ENCODE measurements at regions not wholly inside any gene's neighbourhood (a gene's known extent, or its start where the extent isn't known, plus 50 kb on each side); places are given as distances from the start of the nearest gene placed in this dataset.

GRCh38 chrX:43003939-43004338 lies 226.0 kb upstream of the PPP1R2C start:
- no peak for TF ChIP-seq CTCF (IDR thresholded peaks at IDR 0.05; ENCODE audit: control insufficient read depth, extremely low read depth, insufficient read depth)
- no peak for DNase-seq (ENCODE audit: low read depth)
- H3K4me3 ChIP-seq (ENCODE audit: low read depth, low read length), result no peak overlapping the region

GRCh38 chrX:43005561-43005960 lies 227.6 kb upstream of the PPP1R2C start:
- DNase-seq (ENCODE audit: low read depth), result no peak
- TF ChIP-seq CTCF (IDR thresholded peaks at IDR 0.05; ENCODE audit: control insufficient read depth, extremely low read depth, insufficient read depth), result no peak
- no peak overlapping the region for H3K4me3 ChIP-seq (ENCODE audit: low read depth, low read length)

- H3K4me3 ChIP-seq (ENCODE audit: low read depth, low read length), result no peak overlapping the region
- no peak for TF ChIP-seq CTCF (IDR thresholded peaks at IDR 0.05; ENCODE audit: control insufficient read depth, extremely low read depth, insufficient read depth)
- no peak for DNase-seq (ENCODE audit: low read depth)
Measured at GRCh38 chrX:43008356-43008755, 230.4 kb upstream of the PPP1R2C start.

GRCh38 chrX:43016021-43016420 lies 238.1 kb upstream of the PPP1R2C start:
- no peak for DNase-seq (ENCODE audit: low read depth)
- no peak overlapping the region for H3K4me3 ChIP-seq (ENCODE audit: low read depth, low read length)
- TF ChIP-seq CTCF (IDR thresholded peaks at IDR 0.05; ENCODE audit: control insufficient read depth, extremely low read depth, insufficient read depth), result no peak

GRCh38 chrX:43018031-43018430 lies 240.1 kb upstream of the PPP1R2C start:
- TF ChIP-seq CTCF (IDR thresholded peaks at IDR 0.05; ENCODE audit: control insufficient read depth, extremely low read depth, insufficient read depth), result no peak
- H3K4me3 ChIP-seq (ENCODE audit: low read depth, low read length), result no peak overlapping the region
- DNase-seq (ENCODE audit: low read depth), result no peak

- H3K4me3 ChIP-seq (ENCODE audit: low read depth, low read length), result no peak overlapping the region
- TF ChIP-seq CTCF (IDR thresholded peaks at IDR 0.05; ENCODE audit: control insufficient read depth, extremely low read depth, insufficient read depth), result no peak
- DNase-seq (ENCODE audit: low read depth), result no peak
Measured at GRCh38 chrX:43019021-43019420, 241.1 kb upstream of the PPP1R2C start.

GRCh38 chrX:43025806-43026315 lies 247.9 kb upstream of the PPP1R2C start:
- no peak for DNase-seq (ENCODE audit: low read depth)
- TF ChIP-seq CTCF (IDR thresholded peaks at IDR 0.05; ENCODE audit: control insufficient read depth, extremely low read depth, insufficient read depth), result no peak
- H3K4me3 ChIP-seq (ENCODE audit: low read depth, low read length), result no peak overlapping the region
